SU-DHL-6 (cell line): ENCODE measurements at regions not wholly inside any gene's neighbourhood (a gene's known extent, or its start where the extent isn't known, plus 50 kb on each side); places are given as distances from the start of the nearest gene placed in this dataset.

Experiments used
- H2AFZ ChIP-seq: fragments of 200-600 bp; sonication (generic); 2 replicates; pipeline ENCODE4 v1.6.1; 2014; ENCODE audit warnings: low read depth, mild to moderate bottlenecking, moderate library complexity, mixed read lengths, antibody characterized with exemption, low read length; ENCODE audit not compliant: severe bottlenecking
- H3F3A ChIP-seq: fragments of 200-600 bp; shearing (Covaris generic); 2 replicates; pipeline ENCODE4 v1.6.0; 2016; ENCODE audit warnings: antibody characterized with exemption, mild to moderate bottlenecking; ENCODE audit not compliant: insufficient read depth
- H3K27ac ChIP-seq: fragments of 200-600 bp; sonication (generic); 2 replicates; pipeline ENCODE4 v1.5.1; 2016; ENCODE audit warnings: low read depth, mild to moderate bottlenecking, low read length, moderate library complexity, mixed read lengths
- H3K27me3 ChIP-seq: fragments of 200-600 bp; sonication (generic), shearing (Covaris generic); 2 replicates; pipeline ENCODE4 v1.6.0; 2014; ENCODE audit warnings: mild to moderate bottlenecking, low read length
- H3K36me3 ChIP-seq: fragments of 200-600 bp; sonication (generic); 2 replicates; pipeline ENCODE4 v1.6.1; 2014; ENCODE audit warnings: mild to moderate bottlenecking, low read length, mixed read lengths
- H3K4me2 ChIP-seq: fragments of 300-600, 200-600 bp; shearing (Covaris generic), sonication (generic); 2 replicates; pipeline ENCODE4 v1.6.0; 2014; ENCODE audit warnings: low read length, low read depth, mild to moderate bottlenecking; ENCODE audit not compliant: poor library complexity, severe bottlenecking
- H3K4me3 ChIP-seq: fragments of 200-600 bp; sonication (generic); 2 replicates; pipeline ENCODE4 v1.5.1; 2014; ENCODE audit warnings: antibody characterized with exemption, low read length, mild to moderate bottlenecking, mixed read lengths; ENCODE audit not compliant: insufficient read depth, poor library complexity, severe bottlenecking
- H3K79me2 ChIP-seq: fragments of 200-600 bp; sonication (generic); 2 replicates; pipeline ENCODE4 v1.6.1; 2014; ENCODE audit warnings: mild to moderate bottlenecking, low read length, moderate library complexity; ENCODE audit not compliant: insufficient read depth
- H3K9ac ChIP-seq: fragments of 200-600 bp; sonication (generic); 2 replicates; pipeline ENCODE4 v1.7.0; 2014; ENCODE audit warnings: mild to moderate bottlenecking, low read length
- H3K9me2 ChIP-seq: fragments of 200-600 bp; sonication (generic); replicated peaks from 2 replicates; pipeline ENCODE4 v1.6.1; 2014; ENCODE audit warnings: low read length; ENCODE audit not compliant: insufficient read depth
- H3K9me3 ChIP-seq: fragments of 200-600 bp; sonication (generic); 2 replicates; pipeline ENCODE4 v1.6.1; 2014; ENCODE audit warnings: low read length, mixed read lengths; ENCODE audit not compliant: insufficient read depth
- H4K20me1 ChIP-seq: fragments of 200-600 bp; sonication (generic); 2 replicates; pipeline ENCODE4 v1.6.1; 2014; ENCODE audit warnings: low read depth, mild to moderate bottlenecking, antibody characterized with exemption, low read length, moderate library complexity, mixed read lengths
- EZH2phosphoT487 ChIP-seq: fragments of 200-600 bp; sonication (generic), shearing (Covaris generic); conservative IDR thresholded peaks from 2 replicates; pipeline ENCODE4 v1.6.1; 2018; ENCODE audit warnings: mild to moderate bottlenecking, antibody characterized with exemption, low read length, moderate library complexity, mixed read lengths
- TF ChIP-seq, protein P1 (sequence below): fragments of 200-600 bp; sonication (generic); IDR thresholded peaks from one replicate; pipeline ENCODE4 v1.5.1; 2017; ENCODE audit warnings: antibody characterized with exemption, mild to moderate bottlenecking, low read length, moderate library complexity; ENCODE audit not compliant: insufficient read depth, poor library complexity, severe bottlenecking

DNA sequence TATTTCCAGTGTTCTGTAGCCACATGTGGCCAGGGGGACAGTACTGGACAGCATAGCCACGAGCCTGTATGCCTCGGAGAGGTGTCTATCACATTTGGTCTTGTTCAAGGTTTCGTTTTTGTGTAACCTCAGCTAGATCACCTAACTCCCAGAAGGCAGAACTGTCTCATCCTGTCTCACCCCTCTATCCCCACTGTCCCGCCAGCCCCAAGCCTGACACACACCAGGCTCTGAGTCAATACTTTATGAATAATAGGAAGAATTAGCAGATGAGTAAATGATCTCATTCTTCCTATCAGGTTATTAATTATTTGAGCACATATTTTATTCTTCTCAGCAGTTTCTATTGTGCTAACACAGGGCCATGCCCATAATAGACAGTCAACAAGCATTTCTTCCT, 132.2 kb downstream of the NUFIP1 start:
- no peak overlapping the region for H3K27ac ChIP-seq
- H4K20me1 ChIP-seq: no peaks in the 10 kb centered on the region
- H3K4me3 ChIP-seq: no peak overlapping the region
- H3K9me3 ChIP-seq: no peaks in the 10 kb centered on the region
- H3F3A ChIP-seq: no peaks in the 10 kb centered on the region
- H3K4me2 ChIP-seq: no peak overlapping the region
- no peaks in the 10 kb centered on the region for H3K36me3 ChIP-seq
- H3K79me2 ChIP-seq: no peaks in the 10 kb centered on the region
- no peaks in the 10 kb centered on the region for H3K9me2 ChIP-seq
- H3K9ac ChIP-seq: no peak overlapping the region
- TF ChIP-seq, protein P1, sequence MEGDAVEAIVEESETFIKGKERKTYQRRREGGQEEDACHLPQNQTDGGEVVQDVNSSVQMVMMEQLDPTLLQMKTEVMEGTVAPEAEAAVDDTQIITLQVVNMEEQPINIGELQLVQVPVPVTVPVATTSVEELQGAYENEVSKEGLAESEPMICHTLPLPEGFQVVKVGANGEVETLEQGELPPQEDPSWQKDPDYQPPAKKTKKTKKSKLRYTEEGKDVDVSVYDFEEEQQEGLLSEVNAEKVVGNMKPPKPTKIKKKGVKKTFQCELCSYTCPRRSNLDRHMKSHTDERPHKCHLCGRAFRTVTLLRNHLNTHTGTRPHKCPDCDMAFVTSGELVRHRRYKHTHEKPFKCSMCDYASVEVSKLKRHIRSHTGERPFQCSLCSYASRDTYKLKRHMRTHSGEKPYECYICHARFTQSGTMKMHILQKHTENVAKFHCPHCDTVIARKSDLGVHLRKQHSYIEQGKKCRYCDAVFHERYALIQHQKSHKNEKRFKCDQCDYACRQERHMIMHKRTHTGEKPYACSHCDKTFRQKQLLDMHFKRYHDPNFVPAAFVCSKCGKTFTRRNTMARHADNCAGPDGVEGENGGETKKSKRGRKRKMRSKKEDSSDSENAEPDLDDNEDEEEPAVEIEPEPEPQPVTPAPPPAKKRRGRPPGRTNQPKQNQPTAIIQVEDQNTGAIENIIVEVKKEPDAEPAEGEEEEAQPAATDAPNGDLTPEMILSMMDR: no peak
- TF ChIP-seq EZH2phosphoT487: no peak
- no peaks in the 10 kb centered on the region for H3K27me3 ChIP-seq
- H2AFZ ChIP-seq: no peak overlapping the region

DNA sequence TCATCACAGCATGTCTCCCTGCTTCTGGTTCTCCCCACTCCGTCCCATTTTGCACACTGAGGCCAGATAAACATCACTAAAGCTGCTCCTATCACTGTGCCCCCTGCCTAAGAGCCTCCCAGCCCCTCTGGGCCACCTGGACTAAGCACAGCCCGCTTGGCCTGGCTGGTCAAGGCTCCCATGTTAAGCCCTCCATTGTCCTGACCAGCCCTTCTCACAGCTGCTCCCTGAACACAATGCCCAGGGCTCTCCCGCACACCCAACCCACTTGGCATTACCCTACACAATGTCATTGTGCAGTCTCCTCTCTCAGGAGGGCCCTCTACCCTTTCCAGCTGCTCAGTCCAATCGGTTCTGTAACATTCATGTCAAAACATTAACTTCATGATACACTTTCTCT, 133.4 kb downstream of the NUFIP1 start:
- H3K4me3 ChIP-seq: no peak overlapping the region
- no peaks in the 10 kb centered on the region for H4K20me1 ChIP-seq
- no peaks in the 10 kb centered on the region for H3K9me3 ChIP-seq
- H3K27me3 ChIP-seq: no peaks in the 10 kb centered on the region
- no peaks in the 10 kb centered on the region for H3K9me2 ChIP-seq
- TF ChIP-seq, protein P1: no peak
- no peak for TF ChIP-seq EZH2phosphoT487
- H3F3A ChIP-seq: no peaks in the 10 kb centered on the region
- no peak overlapping the region for H3K9ac ChIP-seq
- no peaks in the 10 kb centered on the region for H3K79me2 ChIP-seq
- H3K27ac ChIP-seq: no peak overlapping the region
- H2AFZ ChIP-seq: no peak overlapping the region
- H3K4me2 ChIP-seq: no peak overlapping the region
- no peaks in the 10 kb centered on the region for H3K36me3 ChIP-seq

DNA sequence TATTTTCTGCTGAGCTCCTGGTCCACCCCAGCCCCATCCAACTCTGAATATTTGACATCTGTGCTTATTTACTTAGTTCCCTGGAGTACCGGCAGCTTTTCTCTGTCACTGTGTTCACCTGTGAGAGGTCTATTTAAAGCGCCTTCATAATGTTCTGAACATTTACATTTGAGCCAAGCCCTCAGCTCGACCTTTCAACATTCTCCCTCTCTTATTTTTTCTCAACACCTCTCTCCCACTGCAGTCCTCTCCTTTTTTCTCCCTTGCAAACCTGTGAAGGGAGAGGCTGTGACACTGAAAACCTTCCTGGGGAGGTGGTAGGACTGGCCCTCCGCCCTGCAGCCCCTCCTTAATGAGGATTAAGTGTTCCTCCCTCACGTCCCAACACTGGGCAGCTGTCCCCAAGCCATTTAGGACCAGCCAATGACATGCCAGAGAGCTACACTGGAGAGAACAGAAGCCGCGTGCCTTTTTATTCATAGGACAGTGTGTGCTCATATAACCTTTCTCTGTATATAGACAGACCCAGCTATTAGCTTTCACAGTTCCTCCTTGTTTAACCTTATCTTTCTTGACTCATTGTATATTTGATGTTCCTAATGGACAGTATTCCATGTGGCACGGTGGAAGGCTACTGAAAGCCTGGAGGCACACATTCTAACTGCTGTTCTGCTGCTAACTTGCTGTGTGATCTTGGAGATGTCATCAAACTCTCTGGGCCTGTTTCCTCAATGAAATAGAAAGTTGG, 134.8 kb downstream of the NUFIP1 start:
- no peak overlapping the region for H3K4me3 ChIP-seq
- no peaks in the 10 kb centered on the region for H3K9me3 ChIP-seq
- no peak overlapping the region for H3K9ac ChIP-seq
- H3K9me2 ChIP-seq: no peaks in the 10 kb centered on the region
- no peaks in the 10 kb centered on the region for H3K36me3 ChIP-seq
- H2AFZ ChIP-seq: no peak overlapping the region
- no peaks in the 10 kb centered on the region for H3F3A ChIP-seq
- no peak overlapping the region for H3K4me2 ChIP-seq
- TF ChIP-seq, protein P1: no peak
- TF ChIP-seq EZH2phosphoT487: no peak
- H3K79me2 ChIP-seq: no peaks in the 10 kb centered on the region
- no peaks in the 10 kb centered on the region for H4K20me1 ChIP-seq
- H3K27ac ChIP-seq: no peak overlapping the region
- no peaks in the 10 kb centered on the region for H3K27me3 ChIP-seq
